PC-3 (cell line): ENCODE measurements at regions not wholly inside any gene's neighbourhood (a gene's known extent, or its start where the extent isn't known, plus 50 kb on each side); places are given as distances from the start of the nearest gene placed in this dataset.

Source experiments
- CTCF ChIP-seq: fragments of 300-600 bp; sonication (generic); conservative IDR thresholded peaks from 2 replicates; pipeline ENCODE4 v1.5.1; 2017; ENCODE audit warnings: antibody characterized with exemption, low read depth, mild to moderate bottlenecking, low read length
- EZH2 ChIP-seq: fragments of 300-600 bp; sonication (generic); IDR thresholded peaks from one replicate; pipeline ENCODE4 v1.6.1; 2017; ENCODE audit warnings: antibody characterized with exemption, mild to moderate bottlenecking, low read length; ENCODE audit not compliant: unreplicated experiment

GRCh38 chr9:26520141-26520540 lies 372.5 kb downstream of the CAAP1 start:
- no peak for TF ChIP-seq EZH2
- no peak for TF ChIP-seq CTCF
